Omental fat pad (tissue), 3 donors: ENCODE measurements at regions not wholly inside any gene's neighbourhood (a gene's known extent, or its start where the extent isn't known, plus 50 kb on each side); places are given as distances from the start of the nearest gene placed in this dataset.

Experiments used
- ATAC-seq: fragments of 150-250 bp; one replicate; pipeline ENCODE4 v1.9.1; 2016; ENCODE audit warnings: mild to moderate bottlenecking, moderate library complexity; ENCODE audit not compliant: low FRiP score
- DNase-seq: peaks from one replicate; pipeline ENCODE4 v3.0.0-alpha.2; 2019; ENCODE audit warnings: low spot score
- TF ChIP-seq, protein P1 (sequence below), 3 donors: fragments of 450-650 bp; IDR thresholded peaks; one replicate each; pipeline ENCODE4 v1.5.1; 2016 to 2017; ENCODE audit warnings: antibody characterized with exemption in 3 of 3, mild to moderate bottlenecking in 3 of 3, moderate library complexity in 2 of 3

GRCh38 chr5:118531276-118531675, 457.1 kb downstream of the DTWD2 start:
- no peak for DNase-seq
- no peak for ATAC-seq
- TF ChIP-seq, protein P1, sequence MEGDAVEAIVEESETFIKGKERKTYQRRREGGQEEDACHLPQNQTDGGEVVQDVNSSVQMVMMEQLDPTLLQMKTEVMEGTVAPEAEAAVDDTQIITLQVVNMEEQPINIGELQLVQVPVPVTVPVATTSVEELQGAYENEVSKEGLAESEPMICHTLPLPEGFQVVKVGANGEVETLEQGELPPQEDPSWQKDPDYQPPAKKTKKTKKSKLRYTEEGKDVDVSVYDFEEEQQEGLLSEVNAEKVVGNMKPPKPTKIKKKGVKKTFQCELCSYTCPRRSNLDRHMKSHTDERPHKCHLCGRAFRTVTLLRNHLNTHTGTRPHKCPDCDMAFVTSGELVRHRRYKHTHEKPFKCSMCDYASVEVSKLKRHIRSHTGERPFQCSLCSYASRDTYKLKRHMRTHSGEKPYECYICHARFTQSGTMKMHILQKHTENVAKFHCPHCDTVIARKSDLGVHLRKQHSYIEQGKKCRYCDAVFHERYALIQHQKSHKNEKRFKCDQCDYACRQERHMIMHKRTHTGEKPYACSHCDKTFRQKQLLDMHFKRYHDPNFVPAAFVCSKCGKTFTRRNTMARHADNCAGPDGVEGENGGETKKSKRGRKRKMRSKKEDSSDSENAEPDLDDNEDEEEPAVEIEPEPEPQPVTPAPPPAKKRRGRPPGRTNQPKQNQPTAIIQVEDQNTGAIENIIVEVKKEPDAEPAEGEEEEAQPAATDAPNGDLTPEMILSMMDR (IDR thresholded peaks at IDR 0.05) = no peak

DNA sequence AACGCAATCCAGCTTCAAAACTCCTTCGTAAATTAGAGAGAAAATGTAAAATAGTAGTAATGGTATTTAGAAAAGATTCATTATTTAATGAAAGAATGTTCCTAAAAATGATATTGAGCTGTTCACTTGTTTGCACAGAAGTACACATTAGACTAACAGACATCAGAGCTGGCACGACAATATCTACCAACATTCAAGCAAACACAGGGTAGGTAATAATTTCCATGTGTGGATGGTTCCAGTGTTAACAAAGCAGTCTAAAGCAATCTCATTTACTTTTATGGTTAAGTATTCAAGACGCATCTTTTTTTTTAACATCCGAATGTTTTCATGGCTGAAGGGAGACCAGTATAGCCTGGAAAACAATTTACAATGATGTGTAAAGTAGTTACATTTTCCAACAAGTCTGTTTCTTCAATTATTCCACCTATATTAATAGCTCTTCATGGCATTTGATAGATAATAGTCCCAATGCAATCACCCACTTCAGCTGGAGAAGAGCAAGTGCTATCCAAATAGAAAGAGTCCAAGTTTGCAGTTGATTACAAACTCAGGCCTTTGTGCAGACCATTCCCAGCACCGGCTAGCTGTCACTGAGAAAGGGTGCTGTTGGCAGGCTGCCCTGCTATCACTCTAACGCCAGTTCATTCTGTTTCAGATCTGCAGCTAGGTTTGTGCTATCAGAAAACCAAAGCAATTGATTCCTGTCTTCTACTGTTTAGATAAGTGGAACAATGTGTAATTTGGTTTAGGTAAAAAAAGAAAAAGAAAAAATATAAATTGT, 458.8 kb downstream of the DTWD2 start:
- DNase-seq (no peak), ATAC-seq (no peak)

DNA sequence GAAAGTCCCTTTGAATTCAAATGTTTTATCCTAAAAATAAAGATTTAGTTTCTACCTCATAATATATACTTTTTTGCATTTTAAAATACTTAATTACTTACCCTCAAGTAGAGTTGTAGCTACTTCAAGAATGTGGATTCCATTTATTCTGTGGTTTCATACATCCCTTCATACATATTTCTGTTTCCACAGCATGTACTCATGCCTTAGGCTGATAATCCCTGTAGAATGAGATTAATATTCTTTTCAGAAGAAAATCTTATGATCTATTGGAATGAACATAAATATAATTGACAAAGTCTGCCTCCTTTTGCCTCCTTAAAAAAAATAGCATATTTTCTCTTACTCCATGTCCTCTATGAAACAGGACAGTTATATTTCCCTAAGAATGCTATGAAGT, 465.7 kb downstream of the DTWD2 start:
- ATAC-seq (no peak), DNase-seq (no peak)
- TF ChIP-seq, protein P1 (IDR thresholded peaks at IDR 0.05) = no peak

More for the DNA sequence above, 458.8 kb downstream of the DTWD2 start:
- TF ChIP-seq, protein P1 (IDR thresholded peaks at IDR 0.05) = no peak

- DNase-seq = no peak
- no peak for ATAC-seq
These were observed 467.5 kb downstream of the DTWD2 start for GRCh38 chr5:118520771-118521415.

GRCh38 chr5:118519466-118519865, 468.9 kb downstream of the DTWD2 start:
- no peak for DNase-seq
- TF ChIP-seq, protein P1 (IDR thresholded peaks at IDR 0.05) = no peak
- no peak for ATAC-seq

More at GRCh38 chr5:118520771-118521415, 467.5 kb downstream of the DTWD2 start:
- TF ChIP-seq, protein P1 (IDR thresholded peaks at IDR 0.05) = no peak

- ATAC-seq = no peak
- no peak for DNase-seq
- TF ChIP-seq, protein P1 (IDR thresholded peaks at IDR 0.05) = no peak
These were observed 469.6 kb downstream of the DTWD2 start for GRCh38 chr5:118518720-118519119.

DNA sequence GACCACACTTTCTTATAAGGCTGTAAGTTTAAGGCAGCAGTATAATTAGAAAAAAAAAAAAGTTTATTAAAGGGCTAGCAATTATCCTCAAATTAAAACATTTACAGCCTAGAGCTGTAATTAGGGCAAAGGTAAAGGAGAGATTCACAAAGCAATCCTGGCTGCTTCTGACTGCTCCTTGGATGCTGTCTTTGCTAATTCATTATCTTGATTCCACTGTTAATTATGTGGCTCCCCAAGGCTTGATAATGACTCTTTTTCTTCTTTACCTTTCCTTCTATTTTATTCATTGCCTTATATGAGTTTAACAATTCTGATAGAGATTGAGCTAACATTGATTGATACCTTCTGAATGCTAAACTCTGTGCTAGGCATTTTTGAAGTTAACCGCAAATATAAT, 476.5 kb downstream of the DTWD2 start:
- ATAC-seq = no peak

More for the DNA sequence above, 476.5 kb downstream of the DTWD2 start:
- DNase-seq = no peak
- TF ChIP-seq, protein P1 (IDR thresholded peaks at IDR 0.05) = no peak
